Suprapubic skin (tissue), 4 donors: ENCODE measurements at regions not wholly inside any gene's neighbourhood (a gene's known extent, or its start where the extent isn't known, plus 50 kb on each side); places are given as distances from the start of the nearest gene placed in this dataset.

Experiments used
- POLR2A ChIP-seq, 2 donors: fragments of 450-650 bp; IDR thresholded peaks; one replicate each; pipeline ENCODE4 v1.6.1; 2017; ENCODE audit warnings: antibody characterized with exemption in 2 of 2, mild to moderate bottlenecking in 2 of 2, moderate library complexity in 2 of 2
- POLR2AphosphoS5 ChIP-seq, 3 donors: sonication (generic); formaldehyde crosslinking; IDR thresholded peaks; one replicate each; pipeline ENCODE4 v1.6.1; 2017; ENCODE audit warnings: antibody characterized with exemption in 3 of 3
- TF ChIP-seq, protein P1 (sequence below), 2 donors: fragments of 200-600 bp in 1 of 2; fragments of 450-650 bp in 1 of 2; sonication (generic) in 1 of 2; IDR thresholded peaks; one replicate each; pipeline ENCODE4 v1.5.1; 2016 to 2019; ENCODE audit warnings: antibody characterized with exemption in 2 of 2, mild to moderate bottlenecking in 1 of 2, moderate library complexity in 1 of 2

DNA sequence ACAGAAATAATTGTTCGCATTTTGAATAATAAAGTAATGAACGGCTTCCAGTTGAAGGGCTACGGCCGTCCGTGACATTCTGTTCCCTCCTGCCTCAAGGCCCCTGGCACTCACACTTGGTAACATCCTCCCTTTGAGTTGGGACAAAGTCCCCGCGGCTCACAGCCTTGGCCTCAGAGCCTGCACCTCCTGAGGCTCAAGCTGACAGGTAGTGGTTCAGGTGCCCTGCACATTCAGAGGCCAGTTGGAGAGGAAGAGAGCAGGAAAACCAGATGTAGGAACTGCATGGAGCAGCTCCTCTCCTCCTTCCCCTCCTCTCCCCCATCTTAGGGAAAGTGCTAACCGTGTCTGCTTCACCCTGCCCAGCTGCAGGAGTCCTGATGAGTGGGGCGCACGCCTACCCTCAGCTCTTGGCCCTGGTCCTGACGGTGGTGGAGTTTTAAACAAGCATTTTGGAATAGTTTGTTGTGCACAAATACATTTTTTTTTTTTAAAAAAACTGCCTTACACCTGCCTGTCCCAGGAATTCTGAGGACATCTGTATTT is 393.1 kb downstream of the SMOC2 start:
- TF ChIP-seq, protein P1, sequence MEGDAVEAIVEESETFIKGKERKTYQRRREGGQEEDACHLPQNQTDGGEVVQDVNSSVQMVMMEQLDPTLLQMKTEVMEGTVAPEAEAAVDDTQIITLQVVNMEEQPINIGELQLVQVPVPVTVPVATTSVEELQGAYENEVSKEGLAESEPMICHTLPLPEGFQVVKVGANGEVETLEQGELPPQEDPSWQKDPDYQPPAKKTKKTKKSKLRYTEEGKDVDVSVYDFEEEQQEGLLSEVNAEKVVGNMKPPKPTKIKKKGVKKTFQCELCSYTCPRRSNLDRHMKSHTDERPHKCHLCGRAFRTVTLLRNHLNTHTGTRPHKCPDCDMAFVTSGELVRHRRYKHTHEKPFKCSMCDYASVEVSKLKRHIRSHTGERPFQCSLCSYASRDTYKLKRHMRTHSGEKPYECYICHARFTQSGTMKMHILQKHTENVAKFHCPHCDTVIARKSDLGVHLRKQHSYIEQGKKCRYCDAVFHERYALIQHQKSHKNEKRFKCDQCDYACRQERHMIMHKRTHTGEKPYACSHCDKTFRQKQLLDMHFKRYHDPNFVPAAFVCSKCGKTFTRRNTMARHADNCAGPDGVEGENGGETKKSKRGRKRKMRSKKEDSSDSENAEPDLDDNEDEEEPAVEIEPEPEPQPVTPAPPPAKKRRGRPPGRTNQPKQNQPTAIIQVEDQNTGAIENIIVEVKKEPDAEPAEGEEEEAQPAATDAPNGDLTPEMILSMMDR (IDR thresholded peaks at IDR 0.05) = no peak
- no peak for TF ChIP-seq POLR2AphosphoS5 (IDR thresholded peaks at IDR 0.05)
- TF ChIP-seq POLR2A (IDR thresholded peaks at IDR 0.05) = no peak
